ENCODE measurements at regions not wholly inside any gene's neighbourhood (a gene's known extent, or its start where the extent isn't known, plus 50 kb on each side); places are given as distances from the start of the nearest gene placed in this dataset.

DNA sequence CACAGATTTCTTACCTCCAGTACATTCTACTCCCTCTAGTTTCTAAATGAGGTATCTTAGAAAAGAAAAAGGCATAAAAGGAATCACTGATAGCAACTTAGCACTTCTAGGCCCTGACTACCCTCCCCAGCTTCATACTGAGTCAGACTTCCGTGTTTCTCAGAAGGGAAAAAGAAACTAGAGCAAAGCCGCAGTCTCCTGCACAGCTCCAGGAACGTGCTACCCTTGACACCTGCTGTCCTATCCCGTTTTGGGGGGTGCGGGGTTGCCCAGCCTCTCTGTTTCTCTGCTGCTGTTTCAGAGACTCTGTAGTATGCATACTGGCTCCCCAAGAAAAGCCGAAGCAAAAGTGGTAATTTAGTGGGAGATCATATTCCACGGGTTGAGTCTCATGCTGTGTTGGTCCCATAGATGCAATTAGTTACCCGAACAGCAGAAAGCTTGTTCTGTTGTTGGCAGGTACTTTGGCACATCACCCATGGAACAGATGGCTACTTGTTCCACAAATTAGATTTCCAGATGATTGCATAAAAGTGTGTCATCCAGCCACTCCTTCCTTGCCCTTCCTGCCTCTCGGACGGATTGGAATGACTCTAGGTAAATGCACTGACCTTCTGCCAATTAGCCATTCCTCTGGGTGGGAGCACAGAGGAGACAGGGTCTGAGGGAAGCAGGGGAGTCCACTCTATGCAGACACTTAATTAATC lies 438.1 kb downstream of the FUT8 start:
- no peak for TF ChIP-seq CTCF (IDR thresholded peaks at IDR 0.05; ENCODE audit: insufficient read depth, low read length)
- DNase-seq (ENCODE audit: low read depth), result no peak
- no peak overlapping the region for H3K4me3 ChIP-seq (ENCODE audit: low read depth, low read length)

- H3K4me3 ChIP-seq (ENCODE audit: low read depth, low read length), result no peak overlapping the region
- no peak for TF ChIP-seq CTCF (IDR thresholded peaks at IDR 0.05; ENCODE audit: insufficient read depth, low read length)
- DNase-seq (ENCODE audit: low read depth), result no peak
These were observed 440.2 kb downstream of the FUT8 start for GRCh38 chr14:65852689-65853088.

- no peak overlapping the region for H3K4me3 ChIP-seq (ENCODE audit: low read depth, low read length)
- no peak for TF ChIP-seq CTCF (IDR thresholded peaks at IDR 0.05; ENCODE audit: insufficient read depth, low read length)
- DNase-seq (ENCODE audit: low read depth), result no peak
These were observed 441.0 kb downstream of the FUT8 start for GRCh38 chr14:65853407-65853955.

DNA sequence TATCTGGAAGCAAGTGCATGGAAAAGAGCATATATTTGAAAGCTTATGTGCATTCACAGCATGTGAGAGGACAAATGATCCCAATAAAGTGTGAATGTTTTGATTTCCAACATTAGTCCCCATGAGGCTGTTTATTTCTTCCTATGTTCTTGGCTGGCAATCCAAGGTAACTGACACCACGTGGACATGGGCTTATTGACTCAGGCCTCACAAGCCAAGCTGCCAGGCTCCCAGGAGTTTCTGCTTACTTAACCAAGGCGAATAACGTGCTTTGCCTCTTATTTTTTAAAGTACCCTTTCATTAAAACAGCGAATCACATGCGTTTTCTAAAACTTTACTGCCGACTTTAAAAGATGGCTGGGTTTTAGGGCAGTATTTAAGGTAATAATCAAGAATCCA lies 441.7 kb downstream of the FUT8 start:
- no peak for DNase-seq (ENCODE audit: low read depth)
- no peak for TF ChIP-seq CTCF (IDR thresholded peaks at IDR 0.05; ENCODE audit: insufficient read depth, low read length)
- H3K4me3 ChIP-seq (ENCODE audit: low read depth, low read length), result no peak overlapping the region

GRCh38 chr14:65860956-65861611 lies 448.6 kb downstream of the FUT8 start:
- H3K4me3 ChIP-seq (ENCODE audit: low read depth, low read length), result no peak overlapping the region
- no peak for TF ChIP-seq CTCF (IDR thresholded peaks at IDR 0.05; ENCODE audit: insufficient read depth, low read length)
- DNase-seq (ENCODE audit: low read depth), result no peak

DNA sequence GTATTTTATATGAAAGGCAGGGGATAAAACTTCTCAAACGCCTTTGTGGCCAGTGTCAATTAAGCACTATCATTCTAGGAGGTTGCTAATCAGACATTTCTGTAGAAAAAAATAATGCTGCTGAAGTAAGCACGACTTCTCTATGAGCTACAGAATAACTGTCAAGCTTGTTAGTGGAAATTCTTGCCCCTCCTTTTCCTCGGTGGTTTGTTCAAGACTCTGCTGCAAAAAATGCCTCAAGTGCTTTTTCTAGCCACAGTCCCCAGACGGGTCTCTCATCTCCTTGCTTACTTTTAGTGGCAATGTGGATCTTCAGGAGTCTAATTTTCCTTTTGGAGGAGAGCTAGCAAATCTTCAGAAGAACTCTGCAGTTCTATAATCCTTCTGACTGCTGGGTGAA lies 452.0 kb downstream of the FUT8 start:
- no peak overlapping the region for H3K4me3 ChIP-seq (ENCODE audit: low read depth, low read length)
- no peak for DNase-seq (ENCODE audit: low read depth)
- no peak for TF ChIP-seq CTCF (IDR thresholded peaks at IDR 0.05; ENCODE audit: insufficient read depth, low read length)

All from fibroblast of the aortic adventitia (primary cell).